Psoas muscle (tissue), 7 donors: ENCODE measurements at regions not wholly inside any gene's neighbourhood (a gene's known extent, or its start where the extent isn't known, plus 50 kb on each side); places are given as distances from the start of the nearest gene placed in this dataset.

Source experiments
- ATAC-seq, 4 donors: fragments of 200-7000 bp; cut with Tn5 transposase; one replicate each; pipeline ENCODE4 v1.9.1; 2020; ENCODE audit warnings: moderate library complexity in 3 of 4, mild to moderate bottlenecking in 2 of 4
- DNase-seq, 2 donors: peaks; one replicate each; pipeline ENCODE4 v3.0.0-alpha.2; 2020
- H3K27ac ChIP-seq: fragments of 200-600 bp; one replicate; pipeline ENCODE4 v1.8.0; 2022
- H3K27me3 ChIP-seq, 3 donors: fragments of 200-600 bp in 1 of 3; one replicate each; pipeline versions ENCODE4 v1.6.1 to v1.8.0; 2013 to 2022; ENCODE audit warnings: low read length in 2 of 3, mild to moderate bottlenecking in 2 of 3, moderate library complexity in 1 of 3; ENCODE audit not compliant: insufficient read depth in 3 of 3
- H3K36me3 ChIP-seq, 2 donors: fragments of 200-600 bp in 1 of 2; one replicate each; pipeline versions ENCODE4 v1.6.1 to v1.8.0; 2013 to 2022; ENCODE audit warnings: low read depth in 1 of 2, mild to moderate bottlenecking in 1 of 2, moderate library complexity in 1 of 2; ENCODE audit not compliant: insufficient read depth in 1 of 2
- H3K4me1 ChIP-seq: fragments of 200-600 bp; one replicate; pipeline ENCODE4 v1.8.0; 2022
- H3K4me3 ChIP-seq: fragments of 200-600 bp; one replicate; pipeline ENCODE4 v1.8.0; 2022; ENCODE audit warnings: mild to moderate bottlenecking
- H3K9me3 ChIP-seq: fragments of 200-600 bp; one replicate; pipeline ENCODE4 v1.8.0; 2022
- WGBS, 3 donors: extraction: QIAGEN DNeasy Blood & Tissue Kit; methylation state at CpG; one replicate each; pipeline versions ENCODE4 v1.1.6 to v1.1.7; 2013; 5-methylcytosine and 5-hydroxymethylcytosine counted together
- intact Hi-C, 2 donors: fragments of 100-400 bp; cut with DNase I; formaldehyde crosslinking; loops; one replicate each; pipeline versions ENCODE4 v1.11.0 to v1.14.2; 2022
- TF ChIP-seq, protein P1 (sequence below): fragments of 200-600 bp; IDR thresholded peaks from one replicate; pipeline ENCODE4 v1.8.0; 2022; ENCODE audit warnings: antibody characterized with exemption
- donor health status: healthy with polysubstance abuse.
- donor health status: DM: no; HTN: no; CAD: no; lungs with moderate emphysema.
- donor health status: Bipolar disorder and iron deficiency.
- donor health status: healthy.
- donor health status: DM: yes; HTN: yes; CAD: no.
- donor health status: DM: no; HTN: no; CAD: no.
- donor health status: DM: yes; HTN: yes; CAD: no.

DNA sequence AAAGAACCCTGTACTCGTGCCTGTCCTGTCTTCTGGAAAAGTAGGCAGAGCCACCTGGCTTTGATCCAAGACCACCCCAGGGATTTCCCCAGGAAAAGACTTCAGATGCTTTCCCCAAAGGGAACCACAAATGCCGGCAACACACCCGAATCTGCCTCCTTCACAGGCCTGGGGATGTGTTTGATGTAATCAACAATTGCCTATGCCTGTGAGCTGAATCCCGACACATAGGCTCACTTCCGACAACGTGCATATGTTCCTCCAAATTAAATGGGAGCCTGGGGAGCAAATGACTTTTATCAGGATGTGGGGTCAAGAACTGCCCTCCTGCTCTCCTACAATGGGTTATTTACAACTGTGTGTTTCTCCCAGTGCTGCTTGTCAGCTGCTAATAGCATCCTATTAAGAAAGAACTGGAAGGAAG is 535.2 kb upstream of the CDH11 start:
- H3K9me3 ChIP-seq = no peaks in the 10 kb centered on the region
- H3K27me3 ChIP-seq = peaks cover 0 to 6% (median 0%) of the 10 kb centered on the region in 3 donors
- intact Hi-C loops = no loop called here
- H3K4me1 ChIP-seq = no peaks in the 10 kb centered on the region
- ATAC-seq = no peak
- TF ChIP-seq, protein P1, sequence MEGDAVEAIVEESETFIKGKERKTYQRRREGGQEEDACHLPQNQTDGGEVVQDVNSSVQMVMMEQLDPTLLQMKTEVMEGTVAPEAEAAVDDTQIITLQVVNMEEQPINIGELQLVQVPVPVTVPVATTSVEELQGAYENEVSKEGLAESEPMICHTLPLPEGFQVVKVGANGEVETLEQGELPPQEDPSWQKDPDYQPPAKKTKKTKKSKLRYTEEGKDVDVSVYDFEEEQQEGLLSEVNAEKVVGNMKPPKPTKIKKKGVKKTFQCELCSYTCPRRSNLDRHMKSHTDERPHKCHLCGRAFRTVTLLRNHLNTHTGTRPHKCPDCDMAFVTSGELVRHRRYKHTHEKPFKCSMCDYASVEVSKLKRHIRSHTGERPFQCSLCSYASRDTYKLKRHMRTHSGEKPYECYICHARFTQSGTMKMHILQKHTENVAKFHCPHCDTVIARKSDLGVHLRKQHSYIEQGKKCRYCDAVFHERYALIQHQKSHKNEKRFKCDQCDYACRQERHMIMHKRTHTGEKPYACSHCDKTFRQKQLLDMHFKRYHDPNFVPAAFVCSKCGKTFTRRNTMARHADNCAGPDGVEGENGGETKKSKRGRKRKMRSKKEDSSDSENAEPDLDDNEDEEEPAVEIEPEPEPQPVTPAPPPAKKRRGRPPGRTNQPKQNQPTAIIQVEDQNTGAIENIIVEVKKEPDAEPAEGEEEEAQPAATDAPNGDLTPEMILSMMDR = no peak
- no peak for DNase-seq
- H3K4me3 ChIP-seq = no peak overlapping the region
- no peak overlapping the region for H3K27ac ChIP-seq
- no peaks in the 10 kb centered on the region for H3K36me3 ChIP-seq
- 41 to 47% (median 43%) methylated on average over 6 of the region's 6 CpGs for WGBS, 3 donors

- peaks cover 0 to 6% (median 0%) of the 10 kb centered on the region in 3 donors for H3K27me3 ChIP-seq
- H3K4me3 ChIP-seq = no peak overlapping the region
- no peak for ATAC-seq
- intact Hi-C loops = no loop called here
- H3K36me3 ChIP-seq = no peaks in the 10 kb centered on the region
- TF ChIP-seq, protein P1 = no peak
- no peaks in the 10 kb centered on the region for H3K9me3 ChIP-seq
- 35 to 37% (median 37%) methylated on average over 3 of the region's 3 CpGs for WGBS, 3 donors
- H3K4me1 ChIP-seq = no peaks in the 10 kb centered on the region
- DNase-seq = no peak
- H3K27ac ChIP-seq = no peak overlapping the region
Observed at GRCh38 chr16:65655802-65656201, 533.9 kb upstream of the CDH11 start.

DNA sequence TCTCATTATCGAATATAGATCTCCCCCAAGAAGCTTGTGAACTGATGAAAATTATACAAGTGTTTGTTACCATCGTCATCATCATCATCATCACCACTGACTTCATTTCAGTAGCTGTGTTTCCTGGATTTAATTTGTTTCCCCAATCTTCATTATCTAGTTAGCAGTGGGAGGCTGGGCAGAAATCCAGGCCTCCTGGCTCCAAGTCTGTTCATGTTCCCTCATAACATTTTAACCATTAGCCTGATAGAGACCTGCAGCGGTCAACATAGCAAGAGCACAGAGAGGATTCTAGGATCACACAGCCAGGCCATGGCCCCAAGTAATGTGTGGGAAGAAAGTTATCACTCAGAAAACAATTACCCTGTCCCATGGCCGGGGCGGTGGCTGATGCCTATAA is 526.2 kb upstream of the CDH11 start:
- no peak overlapping the region for H3K4me3 ChIP-seq
- ATAC-seq (no peak), DNase-seq (no peak)
- 93 to 95% (median 94%) methylated on average over 5 of the region's 5 CpGs for WGBS, 3 donors
- no peak overlapping the region for H3K27ac ChIP-seq
- H3K4me1 ChIP-seq = no peaks in the 10 kb centered on the region
- no peaks in the 10 kb centered on the region for H3K36me3 ChIP-seq
- TF ChIP-seq, protein P1 = no peak
- intact Hi-C loops = no loop called here
- peaks cover 0 to 2% (median 0%) of the 10 kb centered on the region in 3 donors for H3K27me3 ChIP-seq
- no peaks in the 10 kb centered on the region for H3K9me3 ChIP-seq

DNA sequence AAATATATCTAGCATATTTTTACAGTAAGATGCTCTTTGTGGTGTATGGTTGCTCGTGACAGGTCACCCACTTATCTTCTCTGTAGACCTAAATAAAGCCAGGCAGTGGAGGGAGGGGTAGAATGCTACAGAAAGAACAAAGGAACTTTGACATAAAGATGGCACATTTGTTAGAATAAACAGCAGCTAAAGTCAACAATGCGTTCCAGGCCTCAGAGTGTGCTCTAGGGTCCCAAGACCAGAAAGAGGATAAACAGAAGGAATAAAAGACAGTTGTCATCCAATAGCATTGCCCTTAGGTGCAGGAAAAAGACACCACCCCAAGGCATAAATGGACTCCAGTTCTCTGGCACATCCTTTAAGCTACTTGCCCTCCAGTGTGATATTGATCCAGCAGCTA is 523.0 kb upstream of the CDH11 start:
- ATAC-seq (no peak), DNase-seq (no peak)
- Histone ChIP-seq H3K36me3 (no peaks in the 10 kb centered on the region), H3K27ac (no peak overlapping the region), H3K9me3 (no peaks in the 10 kb centered on the region), H3K4me3 (no peak overlapping the region), H3K27me3 (peaks cover 0 to 2% (median 0%) of the 10 kb centered on the region in 3 donors), H3K4me1 (no peaks in the 10 kb centered on the region)
- WGBS, 3 donors = 78 to 85% (median 80%) methylated on average over 2 of the region's 2 CpGs
- TF ChIP-seq, protein P1 = no peak
- intact Hi-C loops = no loop called here

GRCh38 chr16:65641762-65642289 is 520.0 kb upstream of the CDH11 start:
- WGBS, 3 donors = 93 to 96% (median 95%) methylated on average over 3 of the region's 3 CpGs

More at GRCh38 chr16:65641762-65642289, 520.0 kb upstream of the CDH11 start:
- Histone ChIP-seq H3K27ac (no peak overlapping the region), H3K9me3 (no peaks in the 10 kb centered on the region), H3K4me3 (no peak overlapping the region), H3K4me1 (no peaks in the 10 kb centered on the region), H3K36me3 (no peaks in the 10 kb centered on the region), H3K27me3 (peaks cover 0 to 2% (median 0%) of the 10 kb centered on the region in 3 donors)
- no peak for ATAC-seq
- TF ChIP-seq, protein P1 = no peak
- no peak for DNase-seq
- intact Hi-C loops = no loop called here
